Fibroblast of upper back skin (primary cell): ENCODE measurements at regions not wholly inside any gene's neighbourhood (a gene's known extent, or its start where the extent isn't known, plus 50 kb on each side); places are given as distances from the start of the nearest gene placed in this dataset.
A peak's percentile ranks its signal among the peaks of the same experiment; 100 is the strongest.

Experiments used
- DNase-seq: peaks from one replicate; pipeline ENCODE4 v3.0.0-alpha.2; 2013

DNA sequence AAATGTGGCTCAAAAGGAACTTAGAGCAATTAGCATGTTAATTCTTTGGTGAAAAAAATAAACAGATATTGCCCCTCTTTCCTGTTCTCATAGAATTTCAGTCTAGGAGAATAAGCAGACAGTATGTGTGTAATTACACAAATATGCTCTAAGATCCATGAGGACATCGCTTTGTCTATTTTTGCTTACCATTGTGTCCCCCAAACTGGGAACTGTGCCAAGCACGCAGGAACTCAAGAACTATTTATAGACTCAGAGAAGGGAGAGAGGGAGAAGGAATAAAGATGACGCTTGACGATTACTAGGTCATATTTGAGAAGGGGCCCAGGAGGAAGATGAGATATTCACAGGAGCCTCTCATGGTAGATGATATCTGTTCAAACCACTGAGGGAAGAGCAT lies 692.6 kb downstream of the RAB28 start:
- DNase-seq, result no peak

DNA sequence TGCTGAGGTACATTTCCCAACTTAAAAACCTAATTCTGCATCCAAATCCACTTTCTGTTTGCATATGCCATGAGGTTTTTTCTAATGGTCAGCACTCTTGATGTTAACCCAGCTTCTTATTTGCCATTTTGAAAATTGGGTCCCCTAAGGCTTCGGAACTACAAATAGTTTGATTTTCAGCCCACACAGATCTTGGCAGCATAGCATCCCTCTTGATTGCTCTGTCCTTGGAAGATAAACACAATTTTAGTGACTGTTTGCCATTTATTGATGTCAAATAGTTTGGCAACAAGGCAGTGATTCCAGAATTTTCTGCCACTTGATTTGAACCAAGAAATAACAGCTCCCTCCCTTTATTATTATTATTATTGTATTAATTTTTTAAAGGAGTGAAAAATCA lies 696.9 kb downstream of the RAB28 start:
- DNase-seq, result no peak

DNA sequence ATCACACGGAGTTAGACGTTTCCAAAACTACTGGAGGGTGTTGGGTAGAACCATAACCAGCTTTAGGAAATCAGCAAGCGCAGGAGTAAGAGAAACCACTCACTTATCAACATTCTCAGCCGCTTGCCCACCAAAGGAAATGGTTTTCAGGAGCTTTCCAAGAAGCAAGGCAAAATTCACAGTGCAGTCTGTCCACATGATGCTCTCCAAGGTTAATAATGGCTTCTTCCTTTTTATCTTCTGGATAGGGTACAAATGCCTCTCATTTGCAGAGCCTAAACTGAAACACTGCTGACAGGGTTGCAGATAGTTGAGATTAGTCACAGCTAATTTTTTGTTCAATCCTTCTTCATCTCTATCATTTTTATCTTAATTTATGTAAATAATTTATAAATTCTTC lies 705.4 kb downstream of the RAB28 start:
- DNase-seq, result no peak

DNA sequence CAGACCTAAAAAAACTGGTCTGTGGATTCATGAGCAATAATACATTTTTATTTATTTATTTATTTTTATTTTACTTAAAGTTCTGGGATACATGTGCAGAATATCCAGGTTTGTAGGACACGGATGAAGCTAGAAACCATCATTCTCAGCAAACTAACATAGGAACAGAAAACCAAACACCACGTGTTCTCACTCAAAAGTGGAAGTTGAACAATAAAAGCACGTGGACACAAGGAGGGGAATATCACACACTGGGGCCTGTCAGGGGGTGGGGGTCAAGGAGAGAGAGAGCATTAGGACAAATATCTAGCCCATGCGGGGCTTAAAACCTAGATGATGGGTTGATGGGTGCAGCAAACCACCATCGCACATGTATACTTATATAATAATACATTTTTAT lies 705.9 kb downstream of the RAB28 start:
- no peak for DNase-seq

DNA sequence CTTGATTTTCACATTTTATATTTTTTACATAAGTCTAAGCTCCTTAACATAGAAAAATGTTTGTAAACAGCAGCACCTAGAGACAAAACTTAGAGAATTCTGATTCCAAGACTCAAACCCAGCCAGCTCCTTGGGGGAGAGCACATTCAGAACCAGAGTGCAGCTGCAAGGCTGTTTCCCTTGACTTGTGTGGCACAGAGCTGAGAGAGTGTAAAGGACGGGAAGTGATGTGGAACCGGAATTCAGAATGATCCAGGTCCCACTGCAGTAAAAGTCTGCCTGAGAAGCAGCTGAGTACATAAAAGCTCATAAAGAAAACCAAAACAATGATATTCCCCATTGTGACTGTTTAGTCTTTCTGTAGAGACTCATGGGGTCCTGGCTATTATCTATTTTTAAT lies 713.8 kb downstream of the RAB28 start:
- DNase-seq, result no peak

DNA sequence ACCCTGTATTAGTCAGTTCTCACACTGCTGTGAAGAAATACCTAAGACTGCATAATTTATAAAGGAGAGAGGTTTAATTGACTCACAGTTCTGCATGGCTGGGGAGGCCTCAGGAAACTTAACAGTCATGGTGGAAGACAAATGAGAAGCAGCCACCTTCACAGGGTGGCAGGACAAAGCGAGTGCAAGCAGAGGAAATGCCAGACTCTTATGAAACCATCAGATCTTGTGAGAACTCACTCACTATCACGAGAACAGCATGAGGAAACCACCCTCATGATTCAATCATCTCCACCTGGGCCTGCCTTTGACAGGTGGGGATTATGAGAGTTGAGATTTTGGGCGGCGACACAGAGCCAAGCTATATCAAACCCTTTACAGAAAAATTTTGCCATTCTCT lies 722.4 kb downstream of the RAB28 start:
- no peak for DNase-seq

DNA sequence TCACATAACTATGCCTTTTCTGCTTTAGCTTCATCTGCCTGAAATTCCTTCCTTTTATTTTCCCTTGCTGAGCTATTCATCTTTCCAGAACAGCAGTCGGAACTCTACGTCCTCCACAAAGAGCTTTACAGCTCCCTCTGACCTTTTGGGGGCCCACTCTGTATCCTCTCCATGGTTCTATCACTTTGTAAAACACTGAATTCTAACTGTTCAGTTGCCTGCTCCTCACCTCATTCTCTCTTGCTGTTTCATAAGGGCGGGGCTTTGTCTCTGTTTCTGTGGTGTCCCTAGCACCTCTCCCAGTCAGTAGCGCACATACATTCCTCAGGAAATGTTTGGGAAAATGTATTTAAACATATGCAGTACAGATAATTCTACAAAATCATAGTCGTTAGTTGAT lies 737.0 kb downstream of the RAB28 start:
- no peak for DNase-seq

DNA sequence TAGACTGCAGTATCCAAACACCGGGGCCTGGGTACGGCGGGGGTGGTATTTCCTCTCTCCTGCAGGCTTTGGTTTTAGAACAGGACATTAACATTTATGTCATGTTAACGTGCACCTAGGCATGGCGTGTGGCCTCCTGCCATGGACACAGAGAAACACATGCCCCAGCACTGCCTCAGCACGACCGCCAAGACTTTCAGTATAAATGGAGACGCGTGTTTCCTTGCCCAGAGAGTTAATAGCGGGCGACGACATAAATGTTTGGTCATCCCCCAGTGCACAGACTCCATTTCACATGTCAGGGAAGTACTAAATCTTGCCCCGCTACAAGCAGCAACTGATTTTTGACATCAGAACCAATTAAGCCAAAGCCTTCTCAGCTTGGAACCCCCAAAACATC lies 737.9 kb downstream of the RAB28 start:
- no peak for DNase-seq

DNA sequence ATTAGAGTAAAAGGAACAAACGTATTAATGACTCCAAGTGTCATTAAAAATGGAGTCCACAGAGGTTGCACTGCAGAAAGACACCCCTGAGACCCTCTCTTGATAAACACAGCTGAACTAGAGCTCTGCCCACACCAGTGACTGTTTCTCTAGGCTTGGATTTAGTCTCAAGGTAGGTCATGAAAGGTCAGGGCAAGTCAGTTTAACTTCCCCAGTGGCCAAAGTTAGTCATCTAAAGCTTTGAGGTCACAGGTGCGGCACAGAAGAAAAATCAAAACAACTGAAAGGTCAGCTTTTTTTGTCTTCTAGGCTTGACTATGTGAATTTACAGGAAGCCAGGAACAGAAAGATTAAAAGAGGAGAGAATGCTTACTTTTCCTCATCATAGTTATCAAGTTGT lies 749.6 kb downstream of the RAB28 start:
- no peak for DNase-seq

DNA sequence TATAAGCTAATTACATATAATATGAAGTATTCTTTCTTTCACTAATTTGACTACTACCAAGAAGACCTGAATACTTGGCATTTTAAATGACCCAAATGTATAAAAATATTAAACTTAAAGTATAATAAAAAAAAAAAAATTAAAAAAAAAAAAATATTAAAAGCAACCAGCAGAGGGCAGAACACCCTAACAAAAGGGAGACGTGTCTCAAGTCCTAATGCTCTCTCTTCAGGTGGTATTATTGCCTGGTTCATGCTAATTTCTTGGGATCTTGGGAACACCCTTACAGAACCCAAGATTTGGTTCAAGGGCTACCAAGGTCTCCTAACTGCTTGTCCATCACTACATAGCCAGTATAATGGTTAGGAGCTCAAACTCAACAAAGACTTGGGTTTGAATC lies 754.8 kb downstream of the RAB28 start:
- peak; percentile 8 for DNase-seq

DNA sequence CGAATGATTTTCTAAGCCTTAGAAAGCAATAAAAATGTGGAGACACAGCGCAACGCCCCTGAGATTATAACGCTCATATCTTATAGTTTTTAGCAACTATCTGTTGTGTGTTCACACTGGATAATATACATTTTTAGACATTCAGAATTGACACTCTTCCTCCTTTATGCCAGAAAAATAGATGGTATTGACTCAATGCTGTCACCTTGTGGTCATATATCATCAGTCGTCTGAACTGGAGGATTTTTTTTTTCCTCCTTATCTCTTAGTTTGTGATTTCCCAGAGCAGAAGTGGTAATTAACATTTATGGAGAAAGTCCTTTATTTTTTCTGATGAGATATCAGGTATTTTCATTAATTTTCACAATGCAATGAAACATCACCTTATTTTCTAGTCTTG lies 759.6 kb downstream of the RAB28 start:
- DNase-seq, result no peak

DNA sequence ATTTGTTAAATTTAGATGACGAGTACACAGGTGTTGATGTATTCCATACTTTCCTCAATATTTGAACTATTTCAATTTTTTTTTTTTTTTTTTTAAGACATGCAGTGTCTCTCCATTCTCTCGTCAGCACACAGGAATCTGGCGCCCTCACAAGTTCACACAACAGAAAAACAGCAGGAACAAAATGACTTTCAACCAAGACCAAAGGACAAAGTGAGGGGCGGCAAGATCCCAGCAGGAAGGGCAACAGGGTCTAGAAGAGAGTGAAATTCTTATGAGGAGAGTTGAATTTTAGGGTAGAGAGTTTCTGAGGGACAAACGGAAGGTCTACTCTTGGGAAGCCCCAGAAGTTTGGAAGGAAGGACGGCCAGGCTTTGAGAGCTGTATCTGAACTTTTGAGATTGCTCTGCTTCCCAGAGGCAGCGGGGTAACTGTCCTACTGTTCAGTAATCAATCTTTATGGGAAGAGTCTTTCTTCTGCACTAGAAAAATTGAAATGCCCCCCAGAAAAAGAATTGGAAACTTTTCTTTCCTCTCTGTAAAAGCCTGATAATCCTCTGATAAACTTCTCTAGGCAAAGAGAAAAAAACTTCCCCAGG lies 760.2 kb downstream of the RAB28 start:
- DNase-seq, result no peak

DNA sequence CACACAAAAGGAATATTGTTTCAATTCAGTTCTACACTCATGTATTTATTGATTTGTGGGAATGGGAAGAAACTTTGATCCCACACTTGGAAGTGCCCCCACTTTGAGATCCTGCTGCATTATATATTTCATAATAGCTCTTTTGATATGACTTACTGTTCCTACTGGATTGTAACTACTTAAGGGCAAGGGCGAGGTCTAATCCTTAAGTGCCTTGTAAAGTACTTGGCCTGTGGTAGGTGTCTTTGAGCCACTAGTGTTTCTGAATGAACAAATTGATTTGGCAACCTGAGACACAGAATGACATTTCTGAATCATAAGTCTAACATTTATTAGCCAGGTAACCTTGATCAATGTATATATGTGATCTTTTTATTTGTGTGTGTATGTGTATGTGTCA lies 767.2 kb downstream of the RAB28 start:
- no peak for DNase-seq

DNA sequence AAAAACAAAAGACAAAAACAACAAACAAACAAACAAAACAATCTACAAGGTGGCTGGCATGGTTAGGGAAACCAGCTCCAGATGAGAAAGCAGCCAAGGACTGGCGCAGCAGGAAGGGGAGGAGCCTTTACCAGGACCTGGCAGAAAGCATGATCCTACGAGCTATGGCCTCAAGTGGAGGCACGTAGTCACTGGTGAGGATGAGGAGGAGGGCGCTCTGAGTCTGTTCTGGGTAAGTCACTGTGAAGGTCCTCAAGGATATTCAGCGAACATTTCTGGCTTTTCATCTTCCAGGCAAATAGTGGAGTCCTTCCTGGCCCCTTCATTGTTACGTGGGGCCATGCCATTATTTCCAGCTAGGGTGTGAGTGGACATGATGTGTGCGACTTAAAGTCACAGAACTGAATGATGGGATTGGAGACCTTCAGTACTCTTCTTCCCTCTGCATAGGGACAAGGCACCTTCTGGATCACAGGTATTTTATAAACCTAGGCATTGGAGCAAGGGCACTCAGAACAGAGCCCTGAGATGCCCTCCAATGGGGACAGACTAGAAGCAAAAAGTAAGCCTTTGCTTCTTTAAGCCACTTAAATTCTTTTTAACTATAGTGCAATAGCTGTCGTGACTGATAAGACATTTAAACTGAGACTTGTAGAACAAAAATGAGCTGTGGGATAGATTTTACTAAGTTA lies 771.3 kb downstream of the RAB28 start:
- DNase-seq, result no peak

DNA sequence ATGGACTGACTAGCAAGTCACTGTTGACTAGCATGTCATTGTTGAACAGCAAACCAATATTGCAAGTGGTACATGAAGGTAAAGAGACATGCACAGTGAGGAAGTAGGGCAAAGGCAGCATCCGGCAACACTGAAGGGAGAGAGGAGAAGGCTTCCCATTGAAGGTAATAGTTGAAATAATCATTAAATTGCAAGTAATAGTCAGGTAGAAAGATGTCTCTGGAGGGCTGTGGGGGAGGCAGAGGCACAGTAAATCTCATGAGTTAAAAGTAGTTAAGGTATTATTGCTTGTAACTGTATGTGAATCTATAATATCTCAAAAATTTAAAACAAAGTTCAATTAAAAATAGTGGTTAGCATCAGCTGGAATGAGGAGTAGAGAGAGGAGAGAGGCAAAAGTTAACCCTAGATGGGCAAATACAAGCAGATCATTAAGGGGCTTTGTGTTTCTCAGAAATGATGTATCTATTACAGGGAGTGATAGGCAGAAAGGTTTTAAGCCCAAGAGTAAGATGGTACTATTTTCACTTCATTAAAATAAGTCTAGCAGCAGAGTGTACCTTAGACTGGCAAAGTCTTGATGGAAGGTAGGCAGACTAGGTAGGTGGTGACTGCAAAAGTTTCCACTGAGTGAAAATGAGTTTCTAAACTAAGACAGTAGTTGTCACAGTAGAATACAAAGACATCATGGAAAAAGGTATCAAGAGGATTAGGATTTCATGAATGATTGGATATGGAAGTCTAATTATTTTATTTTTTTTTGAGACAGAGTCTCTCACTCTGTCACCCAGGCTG lies 776.6 kb downstream of the RAB28 start:
- no peak for DNase-seq

DNA sequence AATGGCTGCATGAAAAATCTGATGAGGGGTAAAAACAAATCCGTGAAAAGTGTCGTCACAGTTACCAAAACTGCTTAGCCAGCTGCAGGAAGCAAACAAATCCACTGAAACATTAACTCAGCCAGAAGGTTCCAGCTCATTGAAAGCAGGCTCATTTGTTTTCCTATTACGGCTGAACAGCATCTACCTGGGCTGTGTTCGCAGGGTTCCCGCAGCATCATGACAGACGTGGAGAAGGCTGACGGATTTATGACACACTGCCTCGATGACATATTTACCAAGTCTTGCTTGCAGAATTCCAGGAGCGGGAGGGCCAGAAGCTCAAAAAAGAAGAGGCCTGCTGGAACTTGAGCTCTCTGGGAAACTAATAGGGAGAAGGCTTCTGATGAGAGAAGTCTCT lies 781.1 kb downstream of the RAB28 start:
- no peak for DNase-seq

DNA sequence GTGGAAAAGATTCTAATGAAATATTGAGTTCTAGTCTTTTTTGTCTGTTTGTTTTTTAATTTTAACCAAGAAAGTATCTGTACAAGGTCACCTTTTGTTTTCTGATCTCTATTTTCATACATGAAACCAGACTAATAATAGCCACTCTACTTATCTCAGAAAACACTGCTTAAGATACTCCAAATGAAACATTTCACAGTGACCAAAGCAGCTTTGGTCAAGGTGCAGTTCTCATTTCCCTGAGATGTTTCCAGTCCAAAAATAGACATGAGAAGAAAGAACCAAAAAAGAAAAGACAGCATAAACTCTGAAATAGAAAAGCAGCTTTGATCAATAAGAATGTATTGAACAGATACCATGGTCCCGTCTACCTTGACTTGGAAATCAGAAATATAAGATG lies 782.8 kb downstream of the RAB28 start:
- no peak for DNase-seq

DNA sequence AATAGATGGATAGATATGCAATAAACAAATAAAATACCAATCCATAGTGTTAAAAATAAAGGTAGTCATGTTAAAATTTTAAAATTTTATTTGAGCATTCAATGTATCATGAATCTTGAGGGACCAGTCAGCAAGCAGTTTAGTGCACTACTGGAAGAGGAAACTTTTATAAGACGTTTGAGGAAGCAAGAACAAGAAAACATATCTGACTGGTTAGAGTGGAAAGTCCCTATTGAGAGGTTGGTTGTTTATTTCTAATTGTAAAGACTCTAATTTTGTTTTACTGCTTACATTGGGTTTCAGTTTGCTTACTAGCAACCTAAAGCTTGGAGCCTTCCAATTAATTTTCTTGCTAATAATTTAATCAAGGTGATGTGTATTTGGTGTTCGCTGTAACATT lies 786.2 kb downstream of the RAB28 start:
- no peak for DNase-seq

DNA sequence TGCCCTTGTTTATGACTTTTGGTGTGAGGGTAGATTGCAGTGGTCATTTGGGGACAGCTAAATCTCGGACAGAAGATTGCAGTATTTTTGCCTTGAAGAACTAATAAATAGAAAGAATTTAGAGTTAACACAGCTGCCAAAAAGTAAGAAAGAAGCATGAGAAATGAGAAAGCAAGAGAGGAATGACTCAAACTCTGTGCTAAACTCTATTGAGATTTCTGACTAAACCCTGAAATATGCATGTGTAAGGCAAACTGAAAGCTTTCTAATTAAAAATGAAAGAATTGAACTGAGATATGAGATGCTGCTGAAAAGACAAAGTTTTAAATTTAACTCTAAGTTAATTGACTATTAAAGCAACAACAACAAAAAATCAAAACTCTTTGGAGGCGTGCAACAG lies 791.3 kb downstream of the RAB28 start:
- DNase-seq, result peak; percentile 21

DNA sequence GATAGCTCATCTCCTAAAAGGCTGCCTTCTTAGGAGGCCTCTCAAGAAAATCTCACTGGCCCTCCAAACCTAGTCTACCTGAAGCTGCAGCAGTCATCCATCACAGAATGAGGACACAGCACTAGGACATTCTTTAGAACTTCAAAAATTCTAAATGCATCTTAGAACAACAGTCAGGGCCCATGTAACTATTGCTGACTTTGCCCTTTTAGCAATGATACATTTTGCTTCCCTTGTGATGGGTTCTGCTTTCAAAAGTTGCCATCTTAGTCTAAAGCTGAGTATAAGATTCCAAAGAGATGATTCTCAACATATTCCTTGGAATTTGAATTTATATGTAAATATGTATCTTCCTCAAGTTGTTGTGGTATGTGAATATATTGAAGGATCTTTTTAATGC lies 793.0 kb downstream of the RAB28 start:
- no peak for DNase-seq

DNA sequence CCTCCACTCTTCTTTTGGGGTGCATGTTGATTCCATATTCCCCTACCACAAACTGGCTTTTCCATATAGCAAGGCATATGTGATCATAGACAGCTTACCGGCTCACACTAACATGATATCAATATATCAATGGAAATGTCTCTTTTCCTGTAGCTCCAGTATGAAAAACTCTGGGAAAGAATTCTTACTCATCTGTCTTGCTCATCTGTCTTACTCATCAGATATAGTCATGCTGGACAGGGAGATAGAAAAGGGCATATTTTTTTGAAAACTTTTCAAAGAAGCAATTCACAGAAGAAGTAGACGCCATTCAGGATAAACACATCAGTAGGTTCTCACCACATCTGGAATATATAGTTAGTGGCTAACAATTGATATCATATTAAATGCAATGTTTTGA lies 794.7 kb downstream of the RAB28 start:
- DNase-seq, result peak; percentile 1

DNA sequence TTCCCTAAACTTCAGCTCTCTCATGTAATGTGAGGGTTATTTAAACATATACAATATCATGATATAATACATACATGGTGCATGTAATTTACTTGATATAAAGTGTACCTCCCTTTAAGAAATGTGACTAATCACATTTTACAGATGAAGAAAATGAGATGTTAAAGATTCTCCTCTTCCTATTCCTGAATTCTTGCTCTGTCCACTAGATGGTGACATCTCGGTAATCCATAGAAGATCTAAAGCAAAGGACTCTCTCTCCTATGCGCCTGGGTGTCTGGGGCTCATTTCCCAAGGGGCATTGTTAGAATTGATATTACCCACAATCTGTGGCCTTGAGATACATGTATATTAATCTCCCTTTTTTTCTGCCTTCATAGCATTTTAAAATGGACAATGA lies 804.9 kb downstream of the RAB28 start:
- no peak for DNase-seq

DNA sequence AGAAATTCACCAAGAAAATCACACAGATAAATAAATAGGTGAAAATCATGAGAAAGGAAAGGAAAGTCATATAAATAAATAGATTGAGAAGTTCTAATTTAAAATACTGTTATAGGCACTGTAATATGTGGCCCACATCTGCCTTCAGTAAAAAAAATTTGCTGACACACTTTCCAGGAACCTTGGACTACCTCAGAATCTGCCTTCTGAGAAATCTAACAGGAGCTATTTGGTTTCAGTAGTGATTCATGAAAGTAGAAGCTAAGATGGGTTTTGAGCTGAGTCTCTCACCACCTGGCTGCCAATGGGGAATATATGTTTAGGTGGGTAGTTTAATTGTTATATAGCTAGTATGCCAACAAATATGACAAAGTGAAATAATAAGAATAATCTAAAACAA lies 810.0 kb downstream of the RAB28 start:
- DNase-seq, result no peak

DNA sequence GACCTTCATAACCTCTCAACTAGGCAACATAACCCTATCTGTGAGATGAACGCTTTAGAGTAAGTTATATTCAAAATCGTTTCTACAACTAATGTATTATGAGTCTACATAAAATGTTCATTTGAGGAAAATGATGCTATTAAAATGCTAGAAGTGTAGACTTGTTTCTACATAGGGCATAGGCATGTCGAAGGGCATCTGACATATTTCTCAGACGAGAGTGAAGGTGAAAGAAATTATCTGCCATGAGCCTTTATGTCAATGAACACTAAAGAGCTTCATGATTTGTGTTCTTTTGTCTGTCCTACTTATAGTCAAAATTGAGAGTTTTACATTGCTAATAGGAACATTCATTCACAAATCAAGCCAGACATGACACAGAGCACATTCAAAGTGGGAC lies 811.8 kb downstream of the RAB28 start:
- no peak for DNase-seq

DNA sequence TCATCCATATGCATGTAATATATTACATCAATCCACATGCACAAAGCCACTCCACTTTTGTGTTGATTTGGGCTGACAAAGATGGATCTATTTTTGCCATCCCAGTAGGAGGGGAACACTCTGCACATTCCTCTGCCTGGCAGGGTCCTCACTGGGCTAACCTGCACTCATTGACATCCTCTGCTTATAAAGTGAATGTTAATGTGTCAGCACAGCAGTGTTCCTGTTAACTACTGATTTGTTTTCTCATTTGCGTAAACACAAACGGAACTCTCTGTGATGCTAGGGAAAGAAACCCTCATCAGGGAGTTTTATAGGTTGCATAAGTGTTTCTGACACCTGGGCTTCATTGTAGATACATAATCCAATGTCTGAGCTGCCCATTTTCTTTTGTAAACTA lies 826.0 kb downstream of the RAB28 start:
- DNase-seq, result no peak
